ENCODE measurements at regions not wholly inside any gene's neighbourhood (a gene's known extent, or its start where the extent isn't known, plus 50 kb on each side); places are given as distances from the start of the nearest gene placed in this dataset.

- H4K20me1 ChIP-seq (ENCODE audit: insufficient read depth, low read length) = no peaks in the 10 kb centered on the region
- no peak for TF ChIP-seq EZH2phosphoT487 (IDR thresholded peaks at IDR 0.05; ENCODE audit: low read depth)
- TF ChIP-seq, protein P1, sequence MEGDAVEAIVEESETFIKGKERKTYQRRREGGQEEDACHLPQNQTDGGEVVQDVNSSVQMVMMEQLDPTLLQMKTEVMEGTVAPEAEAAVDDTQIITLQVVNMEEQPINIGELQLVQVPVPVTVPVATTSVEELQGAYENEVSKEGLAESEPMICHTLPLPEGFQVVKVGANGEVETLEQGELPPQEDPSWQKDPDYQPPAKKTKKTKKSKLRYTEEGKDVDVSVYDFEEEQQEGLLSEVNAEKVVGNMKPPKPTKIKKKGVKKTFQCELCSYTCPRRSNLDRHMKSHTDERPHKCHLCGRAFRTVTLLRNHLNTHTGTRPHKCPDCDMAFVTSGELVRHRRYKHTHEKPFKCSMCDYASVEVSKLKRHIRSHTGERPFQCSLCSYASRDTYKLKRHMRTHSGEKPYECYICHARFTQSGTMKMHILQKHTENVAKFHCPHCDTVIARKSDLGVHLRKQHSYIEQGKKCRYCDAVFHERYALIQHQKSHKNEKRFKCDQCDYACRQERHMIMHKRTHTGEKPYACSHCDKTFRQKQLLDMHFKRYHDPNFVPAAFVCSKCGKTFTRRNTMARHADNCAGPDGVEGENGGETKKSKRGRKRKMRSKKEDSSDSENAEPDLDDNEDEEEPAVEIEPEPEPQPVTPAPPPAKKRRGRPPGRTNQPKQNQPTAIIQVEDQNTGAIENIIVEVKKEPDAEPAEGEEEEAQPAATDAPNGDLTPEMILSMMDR (IDR thresholded peaks at IDR 0.05; ENCODE audit: low read depth, low read length) = no peak
- H3K36me3 ChIP-seq (replicated peaks; ENCODE audit: low read depth, low read length) = no peaks in the 10 kb centered on the region
- no peak overlapping the region for H3K9ac ChIP-seq (ENCODE audit: low read length)
- no peaks in the 10 kb centered on the region for H3K4me1 ChIP-seq (ENCODE audit: low read length)
- no peak overlapping the region for H3K4me2 ChIP-seq (ENCODE audit: low read length)
- no peaks in the 10 kb centered on the region for H3K79me2 ChIP-seq (ENCODE audit: low read length)
- H3K27me3 ChIP-seq (ENCODE audit: low read depth, low read length) = no peaks in the 10 kb centered on the region
- H3K9me3 ChIP-seq (ENCODE audit: insufficient read depth, low read length) = no peaks in the 10 kb centered on the region
- no peak overlapping the region for H3K27ac ChIP-seq (ENCODE audit: low read length)
- H3K4me3 ChIP-seq (ENCODE audit: low read length) = no peak overlapping the region
- H2AFZ ChIP-seq (ENCODE audit: low read depth, low read length) = no peak overlapping the region
Observed at GRCh38 chrX:5559386-5559785, 669.3 kb downstream of the NLGN4X start.

DNA sequence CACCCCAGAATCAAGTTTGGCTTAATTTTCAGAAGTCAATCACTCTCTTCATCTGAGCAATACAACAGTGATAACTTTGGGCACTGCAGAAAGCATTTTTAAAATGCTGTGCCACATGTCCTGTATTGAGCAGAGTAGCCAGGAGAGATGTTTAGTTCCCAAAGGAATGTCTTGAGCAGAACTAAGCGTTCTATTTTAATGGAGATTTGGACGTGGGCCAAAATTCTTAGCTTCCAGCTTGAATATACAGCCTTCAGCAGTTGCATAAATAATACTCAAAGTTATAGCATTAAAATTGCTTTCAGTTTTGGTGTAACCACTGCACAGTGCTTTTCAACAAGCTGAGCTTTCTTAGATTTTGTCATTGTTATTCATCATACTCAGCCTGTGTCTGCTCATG lies 679.2 kb downstream of the NLGN4X start:
- H3K36me3 ChIP-seq (replicated peaks; ENCODE audit: low read depth, low read length) = no peaks in the 10 kb centered on the region
- TF ChIP-seq, protein P1 (IDR thresholded peaks at IDR 0.05; ENCODE audit: low read depth, low read length) = no peak
- no peak for TF ChIP-seq EZH2phosphoT487 (IDR thresholded peaks at IDR 0.05; ENCODE audit: low read depth)
- no peak overlapping the region for H3K9ac ChIP-seq (ENCODE audit: low read length)
- H3K9me3 ChIP-seq (ENCODE audit: insufficient read depth, low read length) = no peaks in the 10 kb centered on the region
- H3K4me3 ChIP-seq (ENCODE audit: low read length) = no peak overlapping the region
- H3K4me2 ChIP-seq (ENCODE audit: low read length) = no peak overlapping the region
- no peak overlapping the region for H2AFZ ChIP-seq (ENCODE audit: low read depth, low read length)
- H3K79me2 ChIP-seq (ENCODE audit: low read length) = no peaks in the 10 kb centered on the region
- no peaks in the 10 kb centered on the region for H3K27me3 ChIP-seq (ENCODE audit: low read depth, low read length)
- H3K27ac ChIP-seq (ENCODE audit: low read length) = no peak overlapping the region
- no peaks in the 10 kb centered on the region for H3K4me1 ChIP-seq (ENCODE audit: low read length)
- H4K20me1 ChIP-seq (ENCODE audit: insufficient read depth, low read length) = no peaks in the 10 kb centered on the region

- TF ChIP-seq, protein P1 (IDR thresholded peaks at IDR 0.05; ENCODE audit: low read depth, low read length) = no peak
- TF ChIP-seq EZH2phosphoT487 (IDR thresholded peaks at IDR 0.05; ENCODE audit: low read depth) = no peak
- no peak overlapping the region for H3K4me3 ChIP-seq (ENCODE audit: low read length)
- no peaks in the 10 kb centered on the region for H3K79me2 ChIP-seq (ENCODE audit: low read length)
- no peak overlapping the region for H3K27ac ChIP-seq (ENCODE audit: low read length)
- H4K20me1 ChIP-seq (ENCODE audit: insufficient read depth, low read length) = no peaks in the 10 kb centered on the region
- no peak overlapping the region for H2AFZ ChIP-seq (ENCODE audit: low read depth, low read length)
- no peak overlapping the region for H3K9ac ChIP-seq (ENCODE audit: low read length)
- no peaks in the 10 kb centered on the region for H3K36me3 ChIP-seq (replicated peaks; ENCODE audit: low read depth, low read length)
- no peak overlapping the region for H3K4me2 ChIP-seq (ENCODE audit: low read length)
- H3K27me3 ChIP-seq (ENCODE audit: low read depth, low read length) = no peaks in the 10 kb centered on the region
- H3K9me3 ChIP-seq (ENCODE audit: insufficient read depth, low read length) = no peaks in the 10 kb centered on the region
- no peaks in the 10 kb centered on the region for H3K4me1 ChIP-seq (ENCODE audit: low read length)
Observed at GRCh38 chrX:5537098-5537497, 691.6 kb downstream of the NLGN4X start.

DNA sequence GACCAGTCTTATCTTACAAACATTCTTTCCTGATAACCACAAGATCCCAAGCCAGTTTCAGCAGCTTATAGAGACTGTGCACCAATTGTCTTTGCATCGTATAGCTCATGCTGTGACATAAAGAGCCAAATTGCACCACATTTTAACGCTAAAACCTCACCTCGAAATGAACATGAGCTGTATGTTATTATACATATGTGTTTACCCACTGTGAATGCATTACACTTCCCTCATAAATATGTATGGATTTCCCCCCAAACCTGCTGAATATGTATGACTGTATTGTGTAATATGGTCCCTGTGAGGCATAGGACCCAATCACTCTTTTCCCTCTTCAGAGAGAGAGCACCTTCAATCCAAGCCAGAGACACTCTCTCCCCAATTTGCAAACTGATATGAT lies 692.4 kb downstream of the NLGN4X start:
- Histone ChIP-seq H3K4me3 (ENCODE audit: low read length) (no peak overlapping the region), H3K4me1 (ENCODE audit: low read length) (no peaks in the 10 kb centered on the region), H3K27me3 (ENCODE audit: low read depth, low read length) (no peaks in the 10 kb centered on the region), H2AFZ (ENCODE audit: low read depth, low read length) (no peak overlapping the region), H3K27ac (ENCODE audit: low read length) (no peak overlapping the region), H3K9ac (ENCODE audit: low read length) (no peak overlapping the region), H3K36me3 (replicated peaks; ENCODE audit: low read depth, low read length) (no peaks in the 10 kb centered on the region), H3K4me2 (ENCODE audit: low read length) (no peak overlapping the region), H4K20me1 (ENCODE audit: insufficient read depth, low read length) (no peaks in the 10 kb centered on the region), H3K79me2 (ENCODE audit: low read length) (no peaks in the 10 kb centered on the region), H3K9me3 (ENCODE audit: insufficient read depth, low read length) (no peaks in the 10 kb centered on the region)
- no peak for TF ChIP-seq EZH2phosphoT487 (IDR thresholded peaks at IDR 0.05; ENCODE audit: low read depth)
- TF ChIP-seq, protein P1 (IDR thresholded peaks at IDR 0.05; ENCODE audit: low read depth, low read length) = no peak

Data from OCI-LY3 (cell line).